ENCODE measurements at regions not wholly inside any gene's neighbourhood (a gene's known extent, or its start where the extent isn't known, plus 50 kb on each side); places are given as distances from the start of the nearest gene placed in this dataset.

- TF ChIP-seq RBBP5 (IDR thresholded peaks at IDR 0.05; ENCODE audit: borderline replicate concordance, insufficient read depth, low read length, poor library complexity, severe bottlenecking), result no peak
- no peak for TF ChIP-seq ZNF23 (CRISPR knock-in tag; IDR thresholded peaks at IDR 0.05)
- no peak for TF ChIP-seq ZNF668 (CRISPR knock-in tag; IDR thresholded peaks at IDR 0.05)
- no peak for TF ChIP-seq MXD1 (CRISPR knock-in tag; IDR thresholded peaks at IDR 0.05; ENCODE audit: borderline replicate concordance, poor library complexity, severe bottlenecking)
Observed at GRCh38 chrX:117301086-117301485, 815.5 kb downstream of the KLHL13 start (continued).

GRCh38 chrX:117291760-117292159 is 824.9 kb downstream of the KLHL13 start:
- intact Hi-C loops (cut with micrococcal nuclease), result no loop called here
- 0% methylated on average over 1 of the region's 1 CpG for WGBS (ENCODE audit: insufficient coverage, low coverage, missing lambda C conversion rate)
- POLR2A ChIA-PET, result no interaction called here
- TF ChIP-seq RBFOX2 (IDR thresholded peaks at IDR 0.05; ENCODE audit: low read depth, low read length) (no peak), HDAC2 (IDR thresholded peaks at IDR 0.05) (no peak), NR3C1 (CRISPR knock-in tag; IDR thresholded peaks at IDR 0.05) (no peak), RBM17 (IDR thresholded peaks at IDR 0.05; ENCODE audit: borderline replicate concordance, low read depth, low read length) (no peak), TAF7 (tag; IDR thresholded peaks at IDR 0.05) (no peak), CSDE1 (IDR thresholded peaks at IDR 0.05) (no peak), KLF1 (tag; IDR thresholded peaks at IDR 0.05) (no peak), RBM25 (IDR thresholded peaks at IDR 0.05; ENCODE audit: low read depth, low read length, severe bottlenecking) (no peak), GTF3C2 (IDR thresholded peaks at IDR 0.05; ENCODE audit: borderline replicate concordance, extremely low read depth, insufficient read length) (no peak), EHMT2 (IDR thresholded peaks at IDR 0.05) (no peak), ATF3 (IDR thresholded peaks at IDR 0.05) (no peak), ATF3 (CRISPR knock-in tag; conservative IDR thresholded peaks at IDR 0.05) (no peak), SMARCA5 (IDR thresholded peaks at IDR 0.05) (no peak), ZNF77 (CRISPR knock-in tag; IDR thresholded peaks at IDR 0.05) (no peak), JUND (IDR thresholded peaks at IDR 0.05; ENCODE audit: borderline replicate concordance, low read depth, low read length) (no peak), JUND (tag; IDR thresholded peaks at IDR 0.05; ENCODE audit: borderline replicate concordance, low read depth, low read length) (no peak), POLR2B (IDR thresholded peaks at IDR 0.05; ENCODE audit: low read depth, partially characterized antibody) (no peak)

More at GRCh38 chrX:117291760-117292159, 824.9 kb downstream of the KLHL13 start:
- no peak overlapping the region for H3K4me3 ChIP-seq
- ATAC-seq (no peak), DNase-seq (ENCODE audit: extremely low read depth in 1 of 4, low spot score in 3 of 4) (no peak), FAIRE-seq (no peak)
- H3K4me2 ChIP-seq (ENCODE audit: insufficient read depth, low read length), result no peak overlapping the region
- no peaks in the 10 kb centered on the region for H3K9me3 ChIP-seq (replicated peaks; ENCODE audit: control insufficient read depth, insufficient read depth, low read depth, low read length)
- in situ Hi-C loops (cut with MboI), result no loop called here
- no TSS peak for BruUV-seq (replicated peaks)
- CTCF ChIA-PET (ENCODE audit: low intra/inter-chr PET ratio), result no interaction called here
- no peak overlapping the region for H2AFZ ChIP-seq (ENCODE audit: low read depth, low read length)
- no peaks in the 10 kb centered on the region for H3K27me3 ChIP-seq (ENCODE audit: control insufficient read depth in 2 of 2, insufficient read depth in 2 of 2, low read length in 2 of 2)
- no peak overlapping the region for H3K9ac ChIP-seq (ENCODE audit: insufficient read depth in 1 of 2, low read depth in 2 of 2, low read length in 2 of 2)
- no peaks in the 10 kb centered on the region for H4K20me1 ChIP-seq (replicated peaks; ENCODE audit: control insufficient read depth, insufficient read depth, low read length)
- no peaks in the 10 kb centered on the region for H3K9me1 ChIP-seq (ENCODE audit: control insufficient read depth, insufficient read depth, low read length)
- H3K36me3 ChIP-seq (ENCODE audit: control insufficient read depth, insufficient read depth, low read length), result no peaks in the 10 kb centered on the region
- no peak overlapping the region for H3K27ac ChIP-seq (ENCODE audit: extremely low read depth, low read depth, low read length)
- no peaks in the 10 kb centered on the region for H3K79me2 ChIP-seq (ENCODE audit: control insufficient read depth, insufficient read depth, low read length)
- H3K4me1 ChIP-seq (replicated peaks in 1 of 2; ENCODE audit: control insufficient read depth in 2 of 2, insufficient read depth in 2 of 2, low read length in 2 of 2), result no peaks in the 10 kb centered on the region
